Right lobe of liver (tissue), 4 donors: ENCODE measurements at regions not wholly inside any gene's neighbourhood (a gene's known extent, or its start where the extent isn't known, plus 50 kb on each side); places are given as distances from the start of the nearest gene placed in this dataset.

ENCODE experiments used
- CTCF ChIP-seq, 4 donors: fragments of 200-600 bp in 3 of 4; fragments of 450-650 bp in 1 of 4; IDR thresholded peaks; one replicate each; pipeline versions ENCODE4 v1.5.1 to v1.8.0; 2016 to 2022; ENCODE audit warnings: antibody characterized with exemption in 4 of 4, mild to moderate bottlenecking in 2 of 4
- POLR2A ChIP-seq: fragments of 450-650 bp; IDR thresholded peaks from one replicate; pipeline ENCODE4 v1.6.1; 2017; ENCODE audit warnings: antibody characterized with exemption, mild to moderate bottlenecking
- donor health status: DM: no; HTN: no; CAD: no.
- donor health status: DM: no; HTN: no; CAD: no.
- donor health status: DM: no; HTN: yes; CAD: no.

GRCh38 chr7:49564379-49564714 is 209.1 kb upstream of the VWC2 start:
- TF ChIP-seq CTCF (IDR thresholded peaks at IDR 0.05), result no peak
- no peak for TF ChIP-seq POLR2A
